Neural cell (in vitro differentiated cells): ENCODE measurements at regions not wholly inside any gene's neighbourhood (a gene's known extent, or its start where the extent isn't known, plus 50 kb on each side); places are given as distances from the start of the nearest gene placed in this dataset.
A peak's percentile ranks its signal among the peaks of the same experiment; 100 is the strongest.

Experiments
- H2AFZ ChIP-seq: fragments of 200-600, 300-800 bp; sonication (generic), shearing (Covaris generic); 2 replicates; pipeline ENCODE4 v1.6.0; 2014; ENCODE audit warnings: low read depth, mild to moderate bottlenecking, antibody characterized with exemption, low read length, moderate library complexity
- H3F3A ChIP-seq: fragments of 200-600 bp; shearing (Covaris generic); 2 replicates; pipeline ENCODE4 v1.6.1; 2016; ENCODE audit warnings: mild to moderate bottlenecking, moderate library complexity, mixed read lengths, antibody characterized with exemption, low read length; ENCODE audit not compliant: insufficient read depth, poor library complexity, severe bottlenecking
- H3K27ac ChIP-seq: fragments of 200-600, 300-800 bp; sonication (generic), shearing (Covaris generic); 2 replicates; pipeline ENCODE4 v1.5.1; 2014; ENCODE audit warnings: mild to moderate bottlenecking, low read length, moderate library complexity
- H3K27me3 ChIP-seq: fragments of 300-800, 200-600 bp; sonication (generic), shearing (Covaris generic); 2 replicates; pipeline ENCODE4 v1.6.0; 2014; ENCODE audit warnings: mild to moderate bottlenecking, low read depth, low read length, moderate library complexity; ENCODE audit not compliant: insufficient read depth
- H3K36me3 ChIP-seq: fragments of 300-800, 200-600 bp; sonication (generic), shearing (Covaris generic); 2 replicates; pipeline ENCODE4 v1.5.1; 2014; ENCODE audit warnings: mild to moderate bottlenecking, antibody characterized with exemption, low read length, moderate library complexity; ENCODE audit not compliant: insufficient read depth
- H3K4me2 ChIP-seq: fragments of 300-800, 200-600 bp; sonication (generic), shearing (Covaris generic); 2 replicates; pipeline ENCODE4 v1.6.0; 2014; ENCODE audit warnings: mild to moderate bottlenecking, low read length
- H3K4me3 ChIP-seq: fragments of 300-800, 200-600 bp; sonication (generic), shearing (Covaris generic); 2 replicates; pipeline ENCODE4 v1.5.1; 2014; ENCODE audit warnings: mild to moderate bottlenecking, low read length, moderate library complexity
- H3K79me2 ChIP-seq: fragments of 200-600 bp; shearing (Covaris generic); replicated peaks from 2 replicates; pipeline ENCODE4 v1.6.0; 2014; ENCODE audit warnings: mild to moderate bottlenecking, low read length, moderate library complexity; ENCODE audit not compliant: insufficient read depth
- H3K9ac ChIP-seq: fragments of 300-800, 200-600 bp; sonication (generic), shearing (Covaris generic); 2 replicates; pipeline ENCODE4 v1.6.1; 2016; ENCODE audit warnings: mild to moderate bottlenecking, low read length, mixed read lengths
- H3K9me2 ChIP-seq: fragments of 200-600 bp; shearing (Covaris generic); 2 replicates; pipeline ENCODE4 v1.6.1; 2016; ENCODE audit warnings: mild to moderate bottlenecking, low read length, mixed read lengths; ENCODE audit not compliant: insufficient read depth
- H3K9me3 ChIP-seq: fragments of 200-600, 300-800 bp; sonication (generic), shearing (Covaris generic); 2 replicates; pipeline ENCODE4 v1.6.1; 2016; ENCODE audit warnings: mild to moderate bottlenecking, mixed run types, low read length, moderate library complexity, mixed read lengths
- H4K20me1 ChIP-seq: fragments of 200-600 bp; shearing (Covaris generic); 2 replicates; pipeline ENCODE4 v1.6.1; 2016; ENCODE audit warnings: mild to moderate bottlenecking, mixed run types; ENCODE audit not compliant: insufficient read depth
- EP300 ChIP-seq: fragments of 450-650 bp; conservative IDR thresholded peaks from 2 replicates; pipeline ENCODE4 v1.6.1; 2014; ENCODE audit warnings: antibody characterized with exemption, mild to moderate bottlenecking, moderate library complexity; ENCODE audit not compliant: poor library complexity, severe bottlenecking
- EZH2 ChIP-seq: fragments of 200-600, 300-800 bp; shearing (Covaris generic), sonication (generic); IDR thresholded peaks from 2 replicates; pipeline ENCODE4 v1.6.1; 2014; ENCODE audit warnings: antibody characterized with exemption, low read length, borderline replicate concordance, mild to moderate bottlenecking; ENCODE audit not compliant: insufficient read depth, poor library complexity, severe bottlenecking
- MXI1 ChIP-seq: fragments of 450-650 bp; conservative IDR thresholded peaks from 2 replicates; pipeline ENCODE4 v1.6.1; 2014; ENCODE audit warnings: antibody characterized with exemption, mild to moderate bottlenecking; ENCODE audit not compliant: poor library complexity, severe bottlenecking
- POLR2AphosphoS5 ChIP-seq: IDR thresholded peaks from 2 replicates; pipeline ENCODE4 v1.6.1; 2012
- RAD21 ChIP-seq: fragments of 450-650 bp; conservative IDR thresholded peaks from 2 replicates; pipeline ENCODE4 v1.6.1; 2014; ENCODE audit warnings: antibody characterized with exemption, mild to moderate bottlenecking, moderate library complexity
- REST ChIP-seq: IDR thresholded peaks from 2 replicates; pipeline ENCODE4 v1.6.1; 2012; ENCODE audit warnings: borderline replicate concordance
- SMC3 ChIP-seq: fragments of 450-650 bp; conservative IDR thresholded peaks from 2 replicates; pipeline ENCODE4 v1.6.1; 2014; ENCODE audit warnings: antibody characterized with exemption, mild to moderate bottlenecking, moderate library complexity; ENCODE audit not compliant: poor library complexity
- TAF1 ChIP-seq: IDR thresholded peaks from 2 replicates; pipeline ENCODE4 v1.6.1; 2012; ENCODE audit warnings: low read depth
- TF ChIP-seq, protein P1 (sequence below): fragments of 450-650 bp; IDR thresholded peaks from 2 replicates; pipeline ENCODE4 v1.5.1; 2014; ENCODE audit warnings: antibody characterized with exemption, mild to moderate bottlenecking, moderate library complexity; ENCODE audit not compliant: poor library complexity, severe bottlenecking

GRCh38 chr18:70936160-70936559, 647.3 kb downstream of the SOCS6 start:
- TF ChIP-seq MXI1 (no peak), EP300 (no peak), RAD21 (no peak), REST (no peak), POLR2AphosphoS5 (no peak), EZH2 (no peak), TAF1 (no peak)
- TF ChIP-seq, protein P1, sequence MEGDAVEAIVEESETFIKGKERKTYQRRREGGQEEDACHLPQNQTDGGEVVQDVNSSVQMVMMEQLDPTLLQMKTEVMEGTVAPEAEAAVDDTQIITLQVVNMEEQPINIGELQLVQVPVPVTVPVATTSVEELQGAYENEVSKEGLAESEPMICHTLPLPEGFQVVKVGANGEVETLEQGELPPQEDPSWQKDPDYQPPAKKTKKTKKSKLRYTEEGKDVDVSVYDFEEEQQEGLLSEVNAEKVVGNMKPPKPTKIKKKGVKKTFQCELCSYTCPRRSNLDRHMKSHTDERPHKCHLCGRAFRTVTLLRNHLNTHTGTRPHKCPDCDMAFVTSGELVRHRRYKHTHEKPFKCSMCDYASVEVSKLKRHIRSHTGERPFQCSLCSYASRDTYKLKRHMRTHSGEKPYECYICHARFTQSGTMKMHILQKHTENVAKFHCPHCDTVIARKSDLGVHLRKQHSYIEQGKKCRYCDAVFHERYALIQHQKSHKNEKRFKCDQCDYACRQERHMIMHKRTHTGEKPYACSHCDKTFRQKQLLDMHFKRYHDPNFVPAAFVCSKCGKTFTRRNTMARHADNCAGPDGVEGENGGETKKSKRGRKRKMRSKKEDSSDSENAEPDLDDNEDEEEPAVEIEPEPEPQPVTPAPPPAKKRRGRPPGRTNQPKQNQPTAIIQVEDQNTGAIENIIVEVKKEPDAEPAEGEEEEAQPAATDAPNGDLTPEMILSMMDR = no peak
- Histone ChIP-seq H3K4me3 (no peak overlapping the region), H3K9me3 (no peaks in the 10 kb centered on the region)

DNA sequence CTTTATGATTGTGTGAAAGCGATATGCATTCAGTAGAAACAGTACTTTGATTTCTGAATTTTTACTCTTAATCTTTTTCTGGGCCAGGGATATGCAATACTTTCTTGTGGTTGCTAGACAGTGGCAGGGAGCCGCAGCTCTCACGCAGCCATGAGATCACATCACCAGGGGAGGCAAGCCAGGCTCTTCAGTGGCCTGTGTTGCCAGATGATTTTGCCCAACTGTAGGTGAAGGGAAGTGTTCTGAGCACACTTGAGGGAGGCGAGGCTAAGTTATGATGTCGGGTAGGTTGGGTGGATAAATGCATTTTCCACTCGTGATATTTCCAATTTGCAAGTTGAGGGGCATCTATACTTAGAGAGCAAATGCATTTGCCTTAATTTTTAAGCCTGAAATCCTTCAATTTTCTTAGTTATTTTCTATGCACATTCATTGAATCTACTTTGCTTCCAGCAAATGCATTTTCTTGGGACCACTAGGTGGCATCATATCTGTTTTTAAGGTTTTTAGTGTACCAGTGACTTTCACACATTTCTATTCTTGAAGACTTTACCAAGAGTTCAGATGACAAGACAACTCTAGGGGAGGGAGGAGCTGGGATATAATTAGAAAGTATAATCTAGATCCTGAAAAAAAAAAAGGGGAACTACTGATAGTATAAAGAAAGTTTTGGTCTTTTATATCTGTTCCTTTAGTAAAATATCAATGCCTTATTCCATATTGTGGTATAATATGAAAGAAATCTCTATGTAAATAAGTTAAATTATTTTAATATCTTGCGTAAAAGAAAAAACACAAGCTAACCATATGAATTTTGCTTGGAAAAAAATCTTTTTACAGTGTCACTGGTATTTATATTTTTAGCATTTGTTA, 643.3 kb downstream of the SOCS6 start:
- Histone ChIP-seq H3K9me2 (no peaks in the 10 kb centered on the region), H2AFZ (no peak overlapping the region), H3F3A (no peaks in the 10 kb centered on the region), H3K36me3 (no peaks in the 10 kb centered on the region), H4K20me1 (no peaks in the 10 kb centered on the region), H3K4me3 (no peak overlapping the region), H3K9me3 (no peaks in the 10 kb centered on the region), H3K79me2 (no peaks in the 10 kb centered on the region), H3K4me2 (no peak overlapping the region), H3K27ac (no peak overlapping the region), H3K27me3 (no peaks in the 10 kb centered on the region), H3K9ac (no peak overlapping the region)
- TF ChIP-seq REST = no peak
- TF ChIP-seq, protein P1 = peak; percentile 77
- TF ChIP-seq MXI1 = no peak
- TF ChIP-seq POLR2AphosphoS5 = no peak
- peak; percentile 83 for TF ChIP-seq SMC3
- no peak for TF ChIP-seq EZH2
- no peak for TF ChIP-seq EP300
- TF ChIP-seq TAF1 = no peak
- TF ChIP-seq RAD21 = peak; percentile 77

More at GRCh38 chr18:70936160-70936559, 647.3 kb downstream of the SOCS6 start:
- H3K27me3 ChIP-seq = no peaks in the 10 kb centered on the region
- H3K79me2 ChIP-seq = no peaks in the 10 kb centered on the region
- H3K36me3 ChIP-seq = no peaks in the 10 kb centered on the region
- no peaks in the 10 kb centered on the region for H3F3A ChIP-seq
- no peak overlapping the region for H2AFZ ChIP-seq
- H3K4me2 ChIP-seq = no peak overlapping the region
- no peaks in the 10 kb centered on the region for H3K9me2 ChIP-seq
- H3K27ac ChIP-seq = no peak overlapping the region
- no peaks in the 10 kb centered on the region for H4K20me1 ChIP-seq
- H3K9ac ChIP-seq = no peak overlapping the region
